Activated naive CD8-positive, alpha-beta T cell (primary cell): ENCODE measurements at regions not wholly inside any gene's neighbourhood (a gene's known extent, or its start where the extent isn't known, plus 50 kb on each side); places are given as distances from the start of the nearest gene placed in this dataset.

Experiments
- H3K27ac Mint-ChIP-seq: one replicate; pipeline ENCODE4 v1.8.0; 2021; ENCODE audit warnings: mixed read lengths
- H3K27me3 Mint-ChIP-seq: one replicate; pipeline ENCODE4 v1.8.0; 2021; ENCODE audit warnings: mixed read lengths
- H3K36me3 Mint-ChIP-seq: one replicate; pipeline ENCODE4 v1.8.0; 2021; ENCODE audit warnings: mixed read lengths
- H3K4me1 Mint-ChIP-seq: one replicate; pipeline ENCODE4 v1.8.0; 2021; ENCODE audit warnings: low read depth, mixed read lengths
- H3K4me3 Mint-ChIP-seq: one replicate; pipeline ENCODE4 v1.8.0; 2021; ENCODE audit warnings: mild to moderate bottlenecking, mixed read lengths
- H3K9me3 Mint-ChIP-seq: one replicate; pipeline ENCODE4 v1.8.0; 2021; ENCODE audit warnings: low read depth, mixed read lengths

DNA sequence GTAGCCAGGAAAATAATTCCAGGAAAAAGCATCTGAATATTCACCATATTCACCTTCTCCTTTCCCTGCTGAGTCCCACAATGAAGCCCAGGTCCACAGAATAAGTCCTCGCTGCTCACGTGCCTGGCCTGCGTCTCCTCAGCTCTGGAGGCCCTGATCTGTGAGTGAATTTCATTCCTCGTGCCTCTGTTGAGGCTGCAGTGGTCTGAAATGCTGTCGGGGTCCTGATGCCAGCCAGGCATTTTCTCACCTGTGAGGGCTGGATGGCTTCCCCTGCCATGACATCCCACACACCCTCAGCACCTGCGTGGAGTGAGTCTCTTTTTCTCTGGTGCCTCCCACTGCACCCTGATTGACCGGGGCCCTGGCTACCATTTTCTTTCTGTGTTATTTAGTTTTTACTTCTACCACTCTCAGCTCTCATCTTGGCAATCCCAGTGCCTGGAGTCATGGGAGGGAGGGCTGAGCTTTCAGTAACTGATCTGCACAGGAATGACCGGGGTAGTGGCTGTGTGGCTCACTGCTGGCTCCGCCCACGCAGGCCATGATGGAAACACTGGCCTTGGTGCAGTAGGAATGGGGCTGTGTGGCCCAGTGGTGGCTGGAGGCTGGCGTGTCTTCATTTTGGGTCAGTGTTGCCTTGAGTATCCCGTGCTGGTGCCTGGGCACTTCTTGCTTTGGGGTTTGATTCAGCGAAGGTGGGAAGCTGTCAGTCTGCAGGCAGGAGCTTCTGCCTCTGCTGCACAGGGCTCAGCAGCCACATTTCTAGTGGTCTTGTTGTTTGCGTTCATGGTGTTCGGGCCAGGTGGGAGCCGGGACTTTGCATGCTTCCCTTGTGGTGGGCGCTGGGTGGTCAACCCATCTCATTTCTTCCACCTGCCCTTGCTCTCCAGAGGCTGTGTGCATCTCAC, 807.2 kb downstream of the TBC1D22A start:
- no peak overlapping the region for H3K27ac Mint-ChIP-seq
- peaks cover 2% of the 10 kb centered on the region for H3K27me3 Mint-ChIP-seq
- H3K4me3 Mint-ChIP-seq: no peak overlapping the region
- no peaks in the 10 kb centered on the region for H3K9me3 Mint-ChIP-seq
- H3K36me3 Mint-ChIP-seq: no peaks in the 10 kb centered on the region
- H3K4me1 Mint-ChIP-seq: no peaks in the 10 kb centered on the region

DNA sequence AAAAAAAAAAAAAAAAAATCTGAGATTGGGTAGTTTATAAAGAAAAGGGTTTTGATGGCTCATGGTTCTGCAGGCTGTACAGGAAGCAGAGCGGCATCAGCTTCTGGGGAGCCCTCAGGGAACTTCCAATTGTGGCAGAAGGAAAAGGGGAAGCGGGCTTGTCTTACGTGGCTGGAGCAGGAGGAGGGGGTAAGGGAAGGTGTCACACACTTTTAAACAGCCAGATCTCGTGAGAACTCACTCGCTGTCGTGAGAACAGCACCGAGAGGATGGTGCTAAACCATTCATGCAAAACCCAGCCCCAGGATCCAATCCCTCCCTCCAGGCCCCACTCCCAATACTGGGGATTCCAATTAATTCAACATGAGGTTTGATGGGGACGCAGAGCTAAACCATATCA, 806.2 kb downstream of the TBC1D22A start:
- Mint-ChIP-seq H3K4me1 (no peaks in the 10 kb centered on the region), H3K36me3 (no peaks in the 10 kb centered on the region), H3K27me3 (peaks cover 2% of the 10 kb centered on the region), H3K27ac (no peak overlapping the region), H3K4me3 (no peak overlapping the region), H3K9me3 (no peaks in the 10 kb centered on the region)

DNA sequence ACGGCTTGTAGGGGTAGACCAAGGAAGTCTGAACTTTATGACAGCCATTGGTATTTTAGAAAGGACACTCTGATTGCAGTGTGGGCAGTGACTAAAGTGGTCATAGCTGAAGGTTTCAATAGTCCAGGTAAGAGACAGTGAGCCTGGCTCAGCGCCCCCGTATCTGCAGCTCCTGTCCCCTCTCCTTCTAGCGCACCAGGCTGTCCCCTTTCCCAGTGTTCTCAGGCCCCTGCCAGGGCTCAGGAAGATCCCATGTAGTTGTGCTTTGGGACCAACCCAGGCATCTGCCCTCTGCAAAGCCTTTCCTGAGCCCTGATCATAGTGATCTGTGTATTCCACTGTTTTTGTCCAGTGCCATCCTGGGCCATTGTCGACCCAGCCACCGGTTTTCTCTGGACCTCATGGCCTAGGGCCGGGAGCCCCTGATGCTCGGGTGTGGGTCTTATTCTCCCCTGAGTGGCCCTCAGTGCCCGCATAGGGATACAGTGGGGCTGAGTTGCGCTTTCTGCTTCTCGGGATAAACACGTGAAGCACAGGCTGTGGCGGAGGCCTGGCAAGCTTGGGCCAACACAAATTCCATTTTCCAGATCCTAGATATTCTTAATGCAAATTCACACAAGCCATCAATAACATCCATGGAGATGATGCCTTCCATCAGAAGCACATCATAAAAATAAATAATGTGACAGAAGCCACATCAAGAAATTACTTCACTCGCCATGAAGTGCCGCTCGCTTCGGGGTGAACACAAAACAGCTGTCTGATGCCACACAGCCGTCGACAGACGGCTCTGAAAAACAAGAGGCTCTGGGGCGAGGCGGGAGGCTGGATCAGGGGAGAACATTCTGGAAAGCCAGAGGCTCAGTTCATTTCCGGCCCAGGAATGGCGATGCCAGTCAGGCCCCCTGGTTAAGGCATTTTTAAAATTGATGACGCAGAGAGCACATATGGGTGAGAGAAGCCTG, 805.0 kb downstream of the TBC1D22A start:
- Mint-ChIP-seq H3K36me3 (no peaks in the 10 kb centered on the region), H3K27ac (no peak overlapping the region), H3K4me1 (no peaks in the 10 kb centered on the region), H3K9me3 (no peaks in the 10 kb centered on the region), H3K4me3 (no peak overlapping the region), H3K27me3 (peaks cover 4% of the 10 kb centered on the region)

DNA sequence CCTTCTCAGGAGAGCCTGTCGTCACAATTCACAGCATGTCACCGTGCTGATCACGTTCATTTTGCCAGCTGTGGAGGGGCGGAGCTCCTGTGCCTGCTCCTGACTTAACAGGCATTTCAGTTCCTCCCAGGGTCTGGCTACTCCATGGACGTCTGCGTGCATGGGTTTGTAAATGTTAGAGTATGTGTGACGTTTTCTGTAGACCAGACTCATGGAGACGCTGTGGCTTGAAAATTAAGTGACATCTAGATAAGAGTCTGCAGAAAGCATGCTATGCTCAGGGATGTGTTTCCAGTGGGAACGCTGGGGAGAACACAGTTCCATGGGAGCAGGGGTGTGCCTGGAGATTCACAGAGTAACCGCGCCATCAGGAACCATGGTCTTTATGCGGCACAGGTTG, 804.0 kb downstream of the TBC1D22A start:
- Mint-ChIP-seq H3K4me1 (no peaks in the 10 kb centered on the region), H3K27me3 (peaks cover 4% of the 10 kb centered on the region), H3K9me3 (no peaks in the 10 kb centered on the region), H3K36me3 (no peaks in the 10 kb centered on the region), H3K4me3 (no peak overlapping the region), H3K27ac (no peak overlapping the region)

DNA sequence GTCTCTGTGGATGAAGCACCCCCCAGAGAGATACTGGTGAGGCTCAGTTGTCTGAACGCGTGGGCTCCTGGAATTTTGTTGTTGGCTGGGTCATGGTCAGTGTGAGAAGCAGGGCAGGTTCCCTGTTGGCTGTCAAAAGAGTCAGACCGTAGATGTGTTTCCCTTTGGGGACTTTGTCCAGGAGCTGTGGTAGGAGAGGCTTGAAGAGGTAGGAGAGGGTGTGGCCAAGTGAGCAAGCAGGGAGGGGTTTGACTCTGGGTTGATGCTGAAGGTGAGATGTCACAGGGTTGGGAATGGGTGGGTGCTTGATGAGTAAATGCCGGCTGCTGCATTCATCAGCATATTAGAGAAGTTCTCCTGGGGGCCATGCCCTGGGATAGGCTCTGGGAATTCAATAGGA, 803.2 kb downstream of the TBC1D22A start:
- H3K27me3 Mint-ChIP-seq: peaks cover 4% of the 10 kb centered on the region
- H3K4me3 Mint-ChIP-seq: no peak overlapping the region
- H3K9me3 Mint-ChIP-seq: no peaks in the 10 kb centered on the region
- H3K27ac Mint-ChIP-seq: no peak overlapping the region
- no peaks in the 10 kb centered on the region for H3K4me1 Mint-ChIP-seq
- no peaks in the 10 kb centered on the region for H3K36me3 Mint-ChIP-seq

DNA sequence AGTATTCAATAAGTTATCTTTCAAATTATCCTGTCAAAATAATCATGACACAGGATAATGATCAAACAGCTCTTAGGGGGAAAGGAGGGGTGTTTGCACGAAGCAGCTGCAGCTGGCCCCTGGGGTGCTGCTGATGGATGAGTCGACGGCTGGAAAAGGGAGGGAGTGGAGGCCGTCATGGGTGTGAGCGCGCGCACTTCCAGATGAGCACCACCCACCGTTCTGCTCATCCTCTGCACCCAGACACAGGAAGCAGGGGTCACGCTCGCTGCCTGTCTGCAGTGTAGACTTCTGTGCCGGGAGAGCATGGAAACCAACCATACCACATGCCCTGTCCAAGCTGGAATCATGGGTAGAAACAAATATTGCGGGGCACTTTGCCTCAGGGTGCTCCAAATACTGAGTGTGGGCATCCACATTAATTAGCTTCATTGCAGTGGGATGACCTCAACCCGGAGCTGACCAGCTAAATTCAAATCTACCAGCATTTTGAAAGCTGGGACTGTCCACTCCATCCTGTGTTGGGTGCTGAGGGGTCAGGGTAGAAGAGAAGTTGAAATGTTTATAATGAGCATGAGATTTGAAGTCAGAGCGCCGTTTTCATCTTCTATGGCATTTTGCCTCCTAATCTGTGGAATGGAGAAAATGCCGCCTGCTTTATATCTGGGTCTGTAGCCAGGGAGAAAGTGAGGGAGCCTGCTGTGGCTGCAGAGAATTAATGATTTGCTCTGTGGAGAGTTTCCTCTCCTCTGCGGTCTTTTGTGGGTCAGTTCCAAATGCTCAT, 802.4 kb downstream of the TBC1D22A start:
- Mint-ChIP-seq H3K9me3 (no peaks in the 10 kb centered on the region), H3K4me3 (no peak overlapping the region), H3K27me3 (peaks cover 4% of the 10 kb centered on the region), H3K36me3 (no peaks in the 10 kb centered on the region), H3K27ac (no peak overlapping the region), H3K4me1 (no peaks in the 10 kb centered on the region)

DNA sequence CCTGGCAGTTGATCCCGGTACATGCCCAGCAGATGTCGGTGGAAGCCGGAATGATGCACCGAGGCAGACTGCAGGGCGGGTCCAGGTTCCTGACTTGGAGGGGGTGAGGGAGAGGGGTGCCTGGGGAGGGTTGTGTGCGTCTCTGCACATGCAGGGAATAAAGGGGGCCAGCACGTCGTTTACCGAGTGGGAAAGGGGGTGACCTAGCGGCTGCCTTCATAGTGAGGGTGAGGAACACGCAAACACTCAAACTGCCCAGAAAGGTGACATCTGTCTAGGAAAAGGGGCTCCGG, 801.7 kb downstream of the TBC1D22A start:
- Mint-ChIP-seq H3K4me3 (no peak overlapping the region), H3K9me3 (no peaks in the 10 kb centered on the region), H3K27me3 (peaks cover 4% of the 10 kb centered on the region), H3K27ac (no peak overlapping the region), H3K36me3 (no peaks in the 10 kb centered on the region), H3K4me1 (no peaks in the 10 kb centered on the region)

DNA sequence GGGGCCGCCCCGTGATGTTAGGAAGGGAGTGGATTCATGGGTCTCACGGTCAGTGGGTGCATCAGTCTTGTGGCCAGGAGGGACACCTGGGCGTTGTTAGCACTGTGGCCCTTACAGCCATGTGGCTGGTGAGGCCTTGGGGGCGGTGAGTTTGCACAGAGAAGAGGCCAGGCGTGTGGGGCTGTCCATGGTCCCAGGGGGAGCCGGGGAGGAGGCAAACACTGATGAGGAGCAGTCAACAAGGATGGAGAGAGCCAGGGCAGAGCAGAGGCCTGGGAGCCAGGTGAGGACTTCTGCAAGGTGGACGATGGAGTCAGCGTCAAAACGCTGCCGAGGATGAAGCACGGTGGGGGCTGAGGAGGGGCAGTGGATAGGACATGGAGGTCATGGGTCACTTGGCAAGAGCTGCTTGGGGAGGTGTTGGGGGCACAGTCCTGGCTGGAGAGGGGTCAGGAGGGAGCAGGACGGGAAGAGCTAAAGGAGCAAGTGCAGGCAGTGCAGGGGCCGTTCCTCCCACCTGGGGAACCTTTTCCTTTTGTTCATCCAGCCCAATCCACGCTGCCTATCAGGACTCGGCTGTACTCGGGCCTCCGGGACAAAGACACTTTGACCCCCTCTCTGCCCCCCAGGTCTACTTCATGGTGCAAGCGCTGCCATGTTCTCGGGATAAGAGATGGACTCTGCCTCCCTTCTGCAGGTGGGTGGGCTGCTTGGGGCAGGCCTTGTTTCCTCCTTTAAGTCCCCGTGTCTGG, 801.1 kb downstream of the TBC1D22A start:
- H3K9me3 Mint-ChIP-seq: no peaks in the 10 kb centered on the region
- H3K4me1 Mint-ChIP-seq: no peaks in the 10 kb centered on the region
- no peak overlapping the region for H3K4me3 Mint-ChIP-seq

DNA sequence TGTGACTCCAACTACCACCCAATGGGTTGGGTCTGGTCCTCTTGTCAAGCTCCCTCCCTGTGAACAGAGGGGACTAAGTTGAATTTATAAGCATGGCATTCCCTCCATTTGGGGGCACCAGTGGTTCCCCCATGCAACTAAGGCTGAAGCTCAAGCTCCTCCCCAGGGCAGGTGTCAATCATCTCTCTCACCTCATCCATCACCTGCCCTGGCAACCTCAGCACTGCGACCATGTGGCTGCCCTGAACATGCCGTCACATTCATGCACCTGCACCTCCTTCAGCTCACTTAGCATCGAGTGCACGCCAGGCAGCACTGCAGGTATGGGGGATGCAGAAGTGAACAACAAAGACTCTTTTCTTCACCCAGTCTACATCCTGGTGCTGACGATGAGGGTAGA, 799.3 kb downstream of the TBC1D22A start:
- no peaks in the 10 kb centered on the region for H3K9me3 Mint-ChIP-seq
- H3K27ac Mint-ChIP-seq: no peak overlapping the region
- H3K4me1 Mint-ChIP-seq: no peaks in the 10 kb centered on the region
- peaks cover 4% of the 10 kb centered on the region for H3K27me3 Mint-ChIP-seq
- no peak overlapping the region for H3K4me3 Mint-ChIP-seq
- H3K36me3 Mint-ChIP-seq: no peaks in the 10 kb centered on the region

More for the DNA sequence above, 801.1 kb downstream of the TBC1D22A start:
- Mint-ChIP-seq H3K27me3 (peaks cover 4% of the 10 kb centered on the region), H3K27ac (no peak overlapping the region), H3K36me3 (no peaks in the 10 kb centered on the region)

DNA sequence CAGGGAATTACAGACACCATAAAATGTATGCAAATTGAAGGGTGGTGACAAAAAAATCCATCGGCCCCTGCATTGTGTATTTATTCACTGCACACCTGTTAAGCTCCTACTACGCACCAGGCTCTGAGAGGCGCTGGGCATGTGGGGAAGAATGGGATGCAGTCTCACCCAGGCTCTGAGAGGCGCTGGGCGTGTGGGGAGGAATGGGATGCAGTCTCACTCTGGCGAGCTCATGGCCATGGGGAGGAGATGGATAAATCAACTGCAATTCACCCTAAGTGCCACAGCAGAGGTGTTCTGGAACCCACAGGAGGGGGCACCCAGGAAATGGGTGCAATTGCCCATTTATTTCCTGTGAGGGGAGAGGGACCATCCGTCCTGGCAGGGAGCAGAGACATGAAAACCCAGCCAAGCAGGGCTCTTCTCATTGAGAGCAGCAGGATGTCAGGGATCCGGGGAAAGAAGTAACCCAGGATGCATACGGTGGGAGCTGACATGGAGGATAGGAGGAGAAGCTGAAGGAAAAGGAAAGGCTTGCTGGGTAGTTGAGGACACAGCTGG, 798.7 kb downstream of the TBC1D22A start:
- no peaks in the 10 kb centered on the region for H3K9me3 Mint-ChIP-seq
- H3K36me3 Mint-ChIP-seq: no peaks in the 10 kb centered on the region
- no peak overlapping the region for H3K27ac Mint-ChIP-seq
- H3K27me3 Mint-ChIP-seq: peaks cover 4% of the 10 kb centered on the region
- H3K4me1 Mint-ChIP-seq: no peaks in the 10 kb centered on the region
- no peak overlapping the region for H3K4me3 Mint-ChIP-seq

DNA sequence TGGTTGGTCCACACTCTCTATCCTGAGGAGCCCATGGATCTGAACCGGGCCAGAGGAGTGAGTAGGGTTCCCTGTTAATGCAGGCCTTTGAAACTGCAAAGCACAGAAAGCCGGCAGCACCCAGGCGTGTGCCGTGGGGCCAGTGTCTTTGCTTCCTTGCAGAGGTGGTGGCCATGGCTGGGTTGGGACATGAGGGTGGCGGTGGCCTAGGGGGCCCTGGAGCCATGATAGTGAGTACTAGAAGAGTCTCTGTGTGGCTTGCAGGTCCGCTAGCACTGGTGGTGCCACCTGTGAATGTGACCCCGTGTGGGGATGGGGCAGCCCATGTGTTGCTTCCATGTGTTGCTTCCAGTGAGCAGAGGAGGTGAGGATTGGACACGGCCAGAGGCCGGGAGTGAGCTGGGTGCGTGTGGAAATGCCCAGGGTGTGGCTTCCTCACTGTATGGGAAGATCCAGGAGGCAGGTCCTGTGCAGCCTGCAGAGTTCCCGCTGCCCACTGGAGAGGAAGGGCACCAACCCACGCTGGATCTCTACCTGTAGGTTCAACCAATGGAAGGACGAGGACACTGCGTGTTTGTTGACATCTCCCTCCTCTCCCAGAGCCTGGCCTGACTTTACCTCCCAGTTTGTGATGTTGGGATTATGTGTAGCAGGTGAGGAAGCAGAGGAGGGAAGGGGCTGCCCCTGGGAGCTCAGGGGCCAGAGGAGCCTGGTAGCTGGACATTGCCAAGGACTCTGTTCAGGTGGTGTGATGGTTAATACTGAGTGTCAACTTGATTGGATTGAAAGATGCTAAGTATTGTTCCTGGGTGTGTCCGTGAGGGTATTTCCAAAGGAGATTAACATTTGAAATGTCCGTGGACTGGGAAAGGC, 796.6 kb downstream of the TBC1D22A start:
- Mint-ChIP-seq H3K4me3 (no peak overlapping the region), H3K9me3 (no peaks in the 10 kb centered on the region), H3K36me3 (no peaks in the 10 kb centered on the region), H3K27ac (no peak overlapping the region), H3K4me1 (no peaks in the 10 kb centered on the region), H3K27me3 (peaks cover 2% of the 10 kb centered on the region)

DNA sequence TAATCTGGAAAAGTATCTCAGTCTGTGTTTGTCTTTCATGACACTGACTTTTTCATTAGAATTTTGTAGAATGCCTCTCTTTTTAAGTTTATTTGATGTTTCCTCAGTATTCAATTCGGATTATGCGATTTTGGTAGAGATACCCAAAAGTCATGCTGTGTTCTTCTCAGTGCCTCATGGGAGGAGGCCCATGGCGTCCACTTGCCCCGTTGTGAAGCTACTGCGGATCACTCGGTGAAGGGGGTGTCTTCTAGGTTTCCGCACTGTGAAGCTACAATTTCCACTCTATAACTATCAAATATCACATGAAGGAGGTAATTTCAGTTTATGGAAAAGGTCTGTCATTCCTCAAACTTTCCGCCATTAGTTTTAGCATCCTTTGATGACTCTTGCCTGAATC, 794.0 kb downstream of the TBC1D22A start:
- Mint-ChIP-seq H3K4me1 (no peaks in the 10 kb centered on the region), H3K27me3 (no peaks in the 10 kb centered on the region), H3K36me3 (no peaks in the 10 kb centered on the region), H3K9me3 (no peaks in the 10 kb centered on the region), H3K4me3 (no peak overlapping the region), H3K27ac (no peak overlapping the region)

DNA sequence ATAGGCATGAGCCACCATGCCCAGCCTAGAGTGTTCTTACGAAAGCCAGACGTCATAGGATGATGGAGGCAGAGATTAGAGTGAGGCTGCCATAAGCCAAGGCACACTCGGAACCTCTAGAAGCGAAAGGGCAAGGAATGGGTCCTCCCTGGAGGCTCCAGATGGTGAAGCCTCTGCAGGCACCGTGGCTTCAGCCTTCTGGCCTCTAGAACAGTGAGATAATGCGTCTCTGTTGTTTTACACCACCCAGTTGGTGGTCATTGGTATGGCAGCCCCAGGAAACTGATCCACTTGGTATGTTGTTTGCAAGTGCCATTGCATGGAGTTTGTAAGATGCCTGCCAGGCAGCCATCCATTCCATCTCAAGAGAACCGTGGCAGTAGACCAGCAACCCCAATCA, 791.0 kb downstream of the TBC1D22A start:
- H3K27me3 Mint-ChIP-seq: peaks cover 2% of the 10 kb centered on the region
- no peaks in the 10 kb centered on the region for H3K4me1 Mint-ChIP-seq
- no peak overlapping the region for H3K27ac Mint-ChIP-seq
- no peaks in the 10 kb centered on the region for H3K9me3 Mint-ChIP-seq
- no peaks in the 10 kb centered on the region for H3K36me3 Mint-ChIP-seq
- no peak overlapping the region for H3K4me3 Mint-ChIP-seq
